ENCODE measurements at regions not wholly inside any gene's neighbourhood (a gene's known extent, or its start where the extent isn't known, plus 50 kb on each side); places are given as distances from the start of the nearest gene placed in this dataset.

- peak in 1 of 2 experiments; percentile 17 for DNase-seq (ENCODE audit: low read depth in 1 of 2, low spot score in 2 of 2)
- 0 out of 2 replicates have a peak, but pooled peaks cover 5% of the 10 kb centered on the region for H3K27me3 ChIP-seq (replicated peaks)
- H3K9me3 ChIP-seq (replicated peaks), result no peaks in the 10 kb centered on the region
- no peak overlapping the region for H3K27ac ChIP-seq
- no peaks in the 10 kb centered on the region for H3K36me3 ChIP-seq
- no peaks in the 10 kb centered on the region for H3K4me1 ChIP-seq (replicated peaks)
- H3K4me3 ChIP-seq, result no peak overlapping the region
These were observed 63.1 kb upstream of the CXCL14 start for GRCh38 chr5:135641734-135642487.

- Histone ChIP-seq H3K9me3 (replicated peaks) (no peaks in the 10 kb centered on the region), H3K4me3 (no peak overlapping the region), H3K27ac (no peak overlapping the region), H3K27me3 (replicated peaks) (0 out of 2 replicates have a peak, but pooled peaks cover 5% of the 10 kb centered on the region), H3K36me3 (no peaks in the 10 kb centered on the region), H3K4me1 (replicated peaks) (no peaks in the 10 kb centered on the region)
- DNase-seq (ENCODE audit: low read depth in 1 of 2, low spot score in 2 of 2), result no peak
These were observed 62.5 kb upstream of the CXCL14 start for GRCh38 chr5:135641319-135641718.

GRCh38 chr5:135635451-135635850, 56.7 kb upstream of the CXCL14 start:
- Histone ChIP-seq H3K27ac (no peak overlapping the region), H3K27me3 (replicated peaks) (0 out of 2 replicates have a peak, but pooled peaks cover 2% of the 10 kb centered on the region), H3K4me3 (no peak overlapping the region), H3K36me3 (no peaks in the 10 kb centered on the region), H3K9me3 (replicated peaks) (0 out of 2 replicates have a peak, but pooled peaks cover 3% of the 10 kb centered on the region), H3K4me1 (replicated peaks) (no peaks in the 10 kb centered on the region)
- no peak for DNase-seq (ENCODE audit: low read depth in 1 of 2, low spot score in 2 of 2)

GRCh38 chr5:135632798-135633197, 54.0 kb upstream of the CXCL14 start:
- no peaks in the 10 kb centered on the region for H3K36me3 ChIP-seq
- no peak overlapping the region for H3K4me3 ChIP-seq
- H3K27me3 ChIP-seq (replicated peaks), result 0 out of 2 replicates have a peak, but pooled peaks cover under 1% of the 10 kb centered on the region
- no peak overlapping the region for H3K27ac ChIP-seq
- H3K9me3 ChIP-seq (replicated peaks), result peaks cover 3% of the 10 kb centered on the region; the same call in 1 of the 2 replicates
- H3K4me1 ChIP-seq (replicated peaks), result no peaks in the 10 kb centered on the region
- DNase-seq (ENCODE audit: low read depth in 1 of 2, low spot score in 2 of 2), result no peak

- no peaks in the 10 kb centered on the region for H3K36me3 ChIP-seq
- no peak overlapping the region for H3K27ac ChIP-seq
- H3K9me3 ChIP-seq (replicated peaks), result peaks cover 3% of the 10 kb centered on the region; the same call in 1 of the 2 replicates
- DNase-seq (ENCODE audit: low read depth in 1 of 2, low spot score in 2 of 2), result no peak
- H3K4me1 ChIP-seq (replicated peaks), result peaks cover 12% of the 10 kb centered on the region
- no peak overlapping the region for H3K4me3 ChIP-seq
- no peaks in the 10 kb centered on the region for H3K27me3 ChIP-seq (replicated peaks)
These were observed 52.6 kb upstream of the CXCL14 start for GRCh38 chr5:135631391-135631790.

GRCh38 chr5:135629666-135630065, 50.9 kb upstream of the CXCL14 start:
- Histone ChIP-seq H3K4me3 (no peak overlapping the region), H3K27me3 (replicated peaks) (no peaks in the 10 kb centered on the region), H3K36me3 (no peaks in the 10 kb centered on the region), H3K9me3 (replicated peaks) (peaks cover 3% of the 10 kb centered on the region; the same call in 1 of the 2 replicates), H3K4me1 (replicated peaks) (peaks cover 30% of the 10 kb centered on the region), H3K27ac (no peak overlapping the region)
- no peak for DNase-seq (ENCODE audit: low read depth in 1 of 2, low spot score in 2 of 2)

- Histone ChIP-seq H3K4me3 (no peak overlapping the region), H3K4me1 (replicated peaks) (peaks cover 32% of the 10 kb centered on the region), H3K27me3 (replicated peaks) (no peaks in the 10 kb centered on the region), H3K9me3 (replicated peaks) (peaks cover 3% of the 10 kb centered on the region; the same call in 1 of the 2 replicates), H3K36me3 (no peaks in the 10 kb centered on the region), H3K27ac (no peak overlapping the region)
- no peak for DNase-seq (ENCODE audit: low read depth in 1 of 2, low spot score in 2 of 2)
These were observed 50.2 kb upstream of the CXCL14 start for GRCh38 chr5:135628771-135629563.
